Left colon (tissue), 2 donors: ENCODE measurements at regions not wholly inside any gene's neighbourhood (a gene's known extent, or its start where the extent isn't known, plus 50 kb on each side); places are given as distances from the start of the nearest gene placed in this dataset.

Source experiments
- ATAC-seq: fragments of 200-7000 bp; cut with Tn5 transposase; one replicate; pipeline ENCODE4 v1.9.1; 2020; ENCODE audit warnings: mild to moderate bottlenecking, moderate library complexity
- DNase-seq, 2 donors: peaks; one replicate each; pipeline ENCODE4 v3.0.0-alpha.2; 2020
- intact Hi-C, 2 donors: fragments of 100-400 bp; cut with DNase I in 1 of 2; cut with micrococcal nuclease in 1 of 2; formaldehyde crosslinking; loops; one replicate each; pipeline versions ENCODE4 v1.11.2 to v1.14.0; 2022; cut with DNase I, micrococcal nuclease
- donor health status: DM: no; HTN: no; CAD: no.
- donor health status: DM: yes; HTN: yes; CAD: no.

DNA sequence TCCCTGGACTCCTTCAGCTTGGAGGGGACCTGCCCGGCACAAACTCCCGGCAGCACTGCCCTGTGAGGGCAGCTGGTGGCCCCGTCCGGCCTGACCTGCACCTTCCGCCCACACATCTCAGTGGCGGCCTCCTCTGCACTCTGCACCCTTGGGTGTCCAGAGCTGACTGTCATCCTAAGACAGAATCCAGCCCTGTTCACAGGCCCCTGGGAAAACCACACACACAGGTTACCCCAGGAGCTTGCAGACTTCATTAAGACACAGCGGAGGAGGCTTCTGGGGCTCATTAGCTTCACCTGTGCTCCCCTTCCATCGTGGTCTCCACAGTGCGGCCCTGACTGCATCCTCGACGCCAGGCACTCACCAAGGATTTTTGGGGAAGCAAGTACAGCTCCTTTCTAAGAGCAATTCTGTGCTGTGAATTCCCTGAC, 51.5 kb upstream of the SHH start:
- intact Hi-C loops, result no loop called here
- ATAC-seq (no peak), DNase-seq (no peak)

DNA sequence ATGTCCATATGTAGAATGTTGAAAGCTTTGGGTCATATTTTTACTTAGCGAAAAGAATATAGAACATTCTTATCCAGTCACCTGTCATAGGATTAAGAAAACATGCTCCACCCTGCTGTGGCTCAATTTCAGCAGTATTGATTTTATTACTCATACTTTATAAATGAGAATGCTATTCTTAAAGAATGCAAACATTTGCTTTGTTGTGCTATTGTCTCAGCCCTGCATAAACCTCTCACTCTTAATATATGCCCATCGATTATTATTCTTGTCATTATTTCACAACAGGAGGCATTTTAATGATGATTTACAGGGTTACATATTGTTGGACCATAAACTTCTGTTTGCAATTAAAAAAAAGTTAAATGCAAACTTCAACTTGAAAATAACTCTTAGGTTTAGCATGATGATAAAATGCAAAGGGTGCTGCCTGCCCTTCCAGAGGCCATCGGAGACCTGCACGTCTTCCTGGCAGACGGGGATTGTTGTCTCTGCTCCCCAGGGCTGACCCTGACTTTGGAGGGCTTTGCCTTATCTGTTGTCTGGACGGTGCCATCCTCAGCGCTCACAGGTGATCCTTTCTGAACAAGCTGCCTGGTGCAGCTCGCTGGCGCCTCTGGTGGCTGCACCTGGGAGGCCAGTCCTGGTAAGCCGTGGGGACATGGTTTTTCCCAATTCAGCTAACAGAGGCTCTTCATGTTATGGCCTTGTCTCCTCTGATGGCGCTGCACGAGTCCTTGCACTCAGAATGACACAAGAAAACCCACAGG, 50.0 kb upstream of the SHH start:
- intact Hi-C loops, result no loop called here
- ATAC-seq (peak; percentile 43), DNase-seq (no peak)
